Neural cell (in vitro differentiated cells): ENCODE measurements at regions not wholly inside any gene's neighbourhood (a gene's known extent, or its start where the extent isn't known, plus 50 kb on each side); places are given as distances from the start of the nearest gene placed in this dataset.
"Not testable (repeated sequence)": the region's sequence is repeated elsewhere in the genome, so short reads cannot be mapped to it uniquely, and the experiment has no call there.

Experiments used
- H2AFZ ChIP-seq: fragments of 200-600, 300-800 bp; sonication (generic), shearing (Covaris generic); 2 replicates; pipeline ENCODE4 v1.6.0; 2014; ENCODE audit warnings: low read depth, mild to moderate bottlenecking, antibody characterized with exemption, low read length, moderate library complexity
- H3F3A ChIP-seq: fragments of 200-600 bp; shearing (Covaris generic); 2 replicates; pipeline ENCODE4 v1.6.1; 2016; ENCODE audit warnings: mild to moderate bottlenecking, moderate library complexity, mixed read lengths, antibody characterized with exemption, low read length; ENCODE audit not compliant: insufficient read depth, poor library complexity, severe bottlenecking
- H3K27ac ChIP-seq: fragments of 200-600, 300-800 bp; sonication (generic), shearing (Covaris generic); 2 replicates; pipeline ENCODE4 v1.5.1; 2014; ENCODE audit warnings: mild to moderate bottlenecking, low read length, moderate library complexity
- H3K27me3 ChIP-seq: fragments of 300-800, 200-600 bp; sonication (generic), shearing (Covaris generic); 2 replicates; pipeline ENCODE4 v1.6.0; 2014; ENCODE audit warnings: mild to moderate bottlenecking, low read depth, low read length, moderate library complexity; ENCODE audit not compliant: insufficient read depth
- H3K36me3 ChIP-seq: fragments of 300-800, 200-600 bp; sonication (generic), shearing (Covaris generic); 2 replicates; pipeline ENCODE4 v1.5.1; 2014; ENCODE audit warnings: mild to moderate bottlenecking, antibody characterized with exemption, low read length, moderate library complexity; ENCODE audit not compliant: insufficient read depth
- H3K4me2 ChIP-seq: fragments of 300-800, 200-600 bp; sonication (generic), shearing (Covaris generic); 2 replicates; pipeline ENCODE4 v1.6.0; 2014; ENCODE audit warnings: mild to moderate bottlenecking, low read length
- H3K4me3 ChIP-seq: fragments of 300-800, 200-600 bp; sonication (generic), shearing (Covaris generic); 2 replicates; pipeline ENCODE4 v1.5.1; 2014; ENCODE audit warnings: mild to moderate bottlenecking, low read length, moderate library complexity
- H3K79me2 ChIP-seq: fragments of 200-600 bp; shearing (Covaris generic); replicated peaks from 2 replicates; pipeline ENCODE4 v1.6.0; 2014; ENCODE audit warnings: mild to moderate bottlenecking, low read length, moderate library complexity; ENCODE audit not compliant: insufficient read depth
- H3K9ac ChIP-seq: fragments of 300-800, 200-600 bp; sonication (generic), shearing (Covaris generic); 2 replicates; pipeline ENCODE4 v1.6.1; 2016; ENCODE audit warnings: mild to moderate bottlenecking, low read length, mixed read lengths
- H3K9me2 ChIP-seq: fragments of 200-600 bp; shearing (Covaris generic); 2 replicates; pipeline ENCODE4 v1.6.1; 2016; ENCODE audit warnings: mild to moderate bottlenecking, low read length, mixed read lengths; ENCODE audit not compliant: insufficient read depth
- H3K9me3 ChIP-seq: fragments of 200-600, 300-800 bp; sonication (generic), shearing (Covaris generic); 2 replicates; pipeline ENCODE4 v1.6.1; 2016; ENCODE audit warnings: mild to moderate bottlenecking, mixed run types, low read length, moderate library complexity, mixed read lengths
- H4K20me1 ChIP-seq: fragments of 200-600 bp; shearing (Covaris generic); 2 replicates; pipeline ENCODE4 v1.6.1; 2016; ENCODE audit warnings: mild to moderate bottlenecking, mixed run types; ENCODE audit not compliant: insufficient read depth

GRCh38 chr16:18263046-18263445 lies 73.5 kb downstream of the NPIPA8 start:
- H3K27me3 ChIP-seq, H3F3A ChIP-seq, H4K20me1 ChIP-seq, H3K4me3 ChIP-seq, H3K79me2 ChIP-seq, H3K4me2 ChIP-seq, H3K9me3 ChIP-seq, H3K9me2 ChIP-seq, H2AFZ ChIP-seq, H3K9ac ChIP-seq, H3K36me3 ChIP-seq, H3K27ac ChIP-seq: not testable (repeated sequence)

DNA sequence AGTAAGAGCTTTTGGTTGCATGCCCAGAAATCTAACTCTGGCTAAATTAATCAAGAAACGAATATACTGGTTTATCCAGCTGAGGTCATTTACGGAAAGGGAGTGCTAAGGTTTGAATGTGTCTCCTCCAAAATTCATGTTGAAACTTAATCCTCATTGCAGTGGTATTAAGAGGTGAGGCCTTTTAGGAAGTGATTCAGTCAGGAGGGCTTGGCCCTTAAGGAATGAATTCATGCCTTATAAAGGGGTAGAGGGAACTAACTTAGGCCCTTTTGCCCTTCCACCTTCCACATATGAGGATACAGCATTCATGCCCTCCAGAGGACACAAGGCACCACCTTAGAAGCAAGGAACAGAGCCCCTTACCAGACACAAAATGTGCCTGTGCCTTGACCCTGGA lies 74.7 kb downstream of the NPIPA8 start:
- H3K27me3 ChIP-seq, H3K36me3 ChIP-seq, H3K9ac ChIP-seq, H4K20me1 ChIP-seq, H3K4me3 ChIP-seq, H3K4me2 ChIP-seq, H3K9me3 ChIP-seq, H3K79me2 ChIP-seq, H2AFZ ChIP-seq, H3F3A ChIP-seq, H3K9me2 ChIP-seq, H3K27ac ChIP-seq: not testable (repeated sequence)

GRCh38 chr16:18259496-18260176 lies 76.9 kb downstream of the NPIPA8 start:
- not testable (repeated sequence) for H3F3A ChIP-seq, H3K9me3 ChIP-seq, H3K9me2 ChIP-seq, H3K36me3 ChIP-seq, H3K27ac ChIP-seq, H3K9ac ChIP-seq, H3K4me2 ChIP-seq, H3K79me2 ChIP-seq, H4K20me1 ChIP-seq, H2AFZ ChIP-seq, H3K4me3 ChIP-seq, H3K27me3 ChIP-seq

DNA sequence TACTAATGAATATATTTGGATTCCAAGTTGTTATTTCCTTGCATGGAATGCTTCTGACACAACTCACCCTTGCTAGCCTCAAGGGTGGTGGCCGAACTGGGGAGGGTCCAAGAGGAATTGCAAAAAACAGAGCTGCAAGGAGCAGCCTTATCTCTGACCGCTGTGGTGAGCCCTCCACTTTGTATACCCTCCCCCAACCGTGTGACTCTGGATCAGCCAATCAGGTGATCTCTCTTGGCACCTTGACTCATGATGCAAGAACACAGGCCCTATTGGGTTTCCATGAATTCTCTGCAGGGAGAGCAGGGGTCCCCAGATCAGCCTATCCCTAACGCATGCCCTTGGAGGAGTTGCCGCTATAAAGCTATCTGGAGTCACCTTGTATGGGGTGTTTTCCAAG lies 83.6 kb downstream of the NPIPA8 start:
- H3K27ac ChIP-seq, H3K27me3 ChIP-seq, H3K4me2 ChIP-seq, H3K4me3 ChIP-seq, H3K9me2 ChIP-seq, H3K36me3 ChIP-seq, H2AFZ ChIP-seq, H3K9ac ChIP-seq, H3K9me3 ChIP-seq, H3K79me2 ChIP-seq, H3F3A ChIP-seq, H4K20me1 ChIP-seq: not testable (repeated sequence)

- H3K9me2 ChIP-seq, H3K4me2 ChIP-seq, H3K27me3 ChIP-seq, H3K9ac ChIP-seq, H3K9me3 ChIP-seq, H3K36me3 ChIP-seq, H3K4me3 ChIP-seq, H3F3A ChIP-seq, H3K79me2 ChIP-seq, H4K20me1 ChIP-seq, H3K27ac ChIP-seq, H2AFZ ChIP-seq: not testable (repeated sequence)
Observed at GRCh38 chr16:18230505-18230904, 106.0 kb downstream of the NPIPA8 start.

- H3K9ac ChIP-seq, H3K9me2 ChIP-seq, H3K27me3 ChIP-seq, H3K79me2 ChIP-seq, H3K4me3 ChIP-seq, H3F3A ChIP-seq, H2AFZ ChIP-seq, H3K36me3 ChIP-seq, H4K20me1 ChIP-seq, H3K9me3 ChIP-seq, H3K4me2 ChIP-seq, H3K27ac ChIP-seq: not testable (repeated sequence)
Observed at GRCh38 chr16:18222054-18223009, 114.2 kb downstream of the NPIPA8 start.

DNA sequence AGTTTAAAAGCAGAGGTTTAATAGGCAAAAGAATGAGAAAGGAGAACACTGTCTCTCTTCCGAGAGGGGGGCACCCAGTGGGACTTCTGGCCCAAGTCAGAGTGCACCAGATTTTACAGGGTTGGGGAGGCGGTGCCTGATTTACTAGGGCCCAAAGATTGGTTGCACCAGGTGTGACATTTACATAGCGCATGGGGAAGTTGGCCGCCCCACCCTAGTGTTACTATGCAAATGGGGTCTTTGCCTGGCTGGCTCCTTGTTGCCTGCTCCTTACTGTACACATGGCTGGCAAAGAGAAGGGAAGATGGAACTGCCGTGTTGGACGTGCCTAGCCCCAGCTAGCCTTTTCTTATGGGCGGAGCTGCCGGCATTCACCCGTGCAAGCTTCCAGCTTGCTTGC lies 118.8 kb downstream of the NPIPA8 start:
- not testable (repeated sequence) for H3K36me3 ChIP-seq, H3K4me2 ChIP-seq, H3K9me2 ChIP-seq, H3K27me3 ChIP-seq, H3K4me3 ChIP-seq, H3K79me2 ChIP-seq, H4K20me1 ChIP-seq, H3K27ac ChIP-seq, H3K9me3 ChIP-seq, H3F3A ChIP-seq, H3K9ac ChIP-seq, H2AFZ ChIP-seq

GRCh38 chr16:18216814-18217213 lies 119.7 kb downstream of the NPIPA8 start:
- H2AFZ ChIP-seq, H3K27ac ChIP-seq, H3K9ac ChIP-seq, H3K9me3 ChIP-seq, H4K20me1 ChIP-seq, H3K36me3 ChIP-seq, H3F3A ChIP-seq, H3K9me2 ChIP-seq, H3K4me2 ChIP-seq, H3K79me2 ChIP-seq, H3K4me3 ChIP-seq, H3K27me3 ChIP-seq: not testable (repeated sequence)
